ENCODE measurements at regions not wholly inside any gene's neighbourhood (a gene's known extent, or its start where the extent isn't known, plus 50 kb on each side); places are given as distances from the start of the nearest gene placed in this dataset.

- Histone ChIP-seq H3K4me3 (no peak overlapping the region), H3K27me3 (no peaks in the 10 kb centered on the region), H3K4me1 (no peaks in the 10 kb centered on the region), H3K36me3 (no peaks in the 10 kb centered on the region), H3K27ac (no peak overlapping the region), H3K9me3 (peaks cover 0 to 13% (median 3%) of the 10 kb centered on the region in 4 donors)
- 74 to 76% methylated on average over 3 of the region's 3 CpGs for WGBS, 2 donors
- DNase-seq, result no peak
- TF ChIP-seq CTCF (IDR thresholded peaks at IDR 0.05), result no peak
- TF ChIP-seq EP300 (IDR thresholded peaks at IDR 0.05), result no peak
- ATAC-seq (ENCODE audit: low FRiP score in 2 of 2), result no peak
These were observed 289.1 kb upstream of the ISX start for GRCh38 chr22:34776817-34777216.

GRCh38 chr22:34781681-34782080 is 284.3 kb upstream of the ISX start:
- DNase-seq (no peak), ATAC-seq (ENCODE audit: low FRiP score in 2 of 2) (no peak)
- Histone ChIP-seq H3K4me3 (no peak overlapping the region), H3K27ac (no peak overlapping the region), H3K9me3 (peaks cover 0 to 13% (median 3%) of the 10 kb centered on the region in 4 donors), H3K27me3 (no peaks in the 10 kb centered on the region), H3K4me1 (no peaks in the 10 kb centered on the region), H3K36me3 (no peaks in the 10 kb centered on the region)
- TF ChIP-seq CTCF (IDR thresholded peaks at IDR 0.05) (no peak), POLR2AphosphoS5 (IDR thresholded peaks at IDR 0.05) (no peak), EP300 (IDR thresholded peaks at IDR 0.05) (no peak), POLR2A (IDR thresholded peaks at IDR 0.05) (no peak)

- WGBS, 2 donors, result 77 to 82% methylated on average over 5 of the region's 5 CpGs
- no peaks in the 10 kb centered on the region for H3K4me1 ChIP-seq
- H3K27ac ChIP-seq, result no peak overlapping the region
- DNase-seq, result no peak
- H3K27me3 ChIP-seq, result no peaks in the 10 kb centered on the region
- no peak overlapping the region for H3K4me3 ChIP-seq
- TF ChIP-seq CTCF (IDR thresholded peaks at IDR 0.05), result no peak
- ATAC-seq (ENCODE audit: low FRiP score in 2 of 2), result no peak
- H3K36me3 ChIP-seq, result no peaks in the 10 kb centered on the region
- peaks cover 0 to 3% (median 0%) of the 10 kb centered on the region in 4 donors for H3K9me3 ChIP-seq
These were observed 282.5 kb upstream of the ISX start for GRCh38 chr22:34783436-34783835.

GRCh38 chr22:34784056-34784455 is 281.9 kb upstream of the ISX start:
- H3K27ac ChIP-seq, result no peak overlapping the region
- WGBS, 2 donors, result 15 to 22% methylated on average over 3 of the region's 3 CpGs

More at GRCh38 chr22:34784056-34784455, 281.9 kb upstream of the ISX start:
- H3K4me1 ChIP-seq, result no peaks in the 10 kb centered on the region
- H3K27me3 ChIP-seq, result no peaks in the 10 kb centered on the region
- no peaks in the 10 kb centered on the region for H3K9me3 ChIP-seq
- no peak for TF ChIP-seq POLR2AphosphoS5 (IDR thresholded peaks at IDR 0.05)
- no peak for TF ChIP-seq EP300 (IDR thresholded peaks at IDR 0.05)
- TF ChIP-seq POLR2A (IDR thresholded peaks at IDR 0.05), result no peak
- no peak for TF ChIP-seq CTCF (IDR thresholded peaks at IDR 0.05)
- H3K36me3 ChIP-seq, result no peaks in the 10 kb centered on the region
- no peak for ATAC-seq (ENCODE audit: low FRiP score in 2 of 2)
- no peak overlapping the region for H3K4me3 ChIP-seq
- no peak for DNase-seq

Measured in upper lobe of left lung (tissue), 6 donors.